Ovary (tissue), 3 donors: ENCODE measurements at regions not wholly inside any gene's neighbourhood (a gene's known extent, or its start where the extent isn't known, plus 50 kb on each side); places are given as distances from the start of the nearest gene placed in this dataset.

Experiments
- POLR2A ChIP-seq: fragments of 450-650 bp; IDR thresholded peaks from one replicate; pipeline ENCODE4 v1.6.1; 2017; ENCODE audit warnings: antibody characterized with exemption, mild to moderate bottlenecking, moderate library complexity
- TF ChIP-seq, protein P1 (sequence below), 3 donors: fragments of 450-650 bp in 2 of 3; fragments of 200-600 bp in 1 of 3; IDR thresholded peaks; one replicate each; pipeline versions ENCODE4 v1.5.1 to v1.8.0; 2016 to 2022; ENCODE audit warnings: antibody characterized with exemption in 3 of 3, mild to moderate bottlenecking in 1 of 3
- donor health status: DM: no; HTN: no; CAD: no.

DNA sequence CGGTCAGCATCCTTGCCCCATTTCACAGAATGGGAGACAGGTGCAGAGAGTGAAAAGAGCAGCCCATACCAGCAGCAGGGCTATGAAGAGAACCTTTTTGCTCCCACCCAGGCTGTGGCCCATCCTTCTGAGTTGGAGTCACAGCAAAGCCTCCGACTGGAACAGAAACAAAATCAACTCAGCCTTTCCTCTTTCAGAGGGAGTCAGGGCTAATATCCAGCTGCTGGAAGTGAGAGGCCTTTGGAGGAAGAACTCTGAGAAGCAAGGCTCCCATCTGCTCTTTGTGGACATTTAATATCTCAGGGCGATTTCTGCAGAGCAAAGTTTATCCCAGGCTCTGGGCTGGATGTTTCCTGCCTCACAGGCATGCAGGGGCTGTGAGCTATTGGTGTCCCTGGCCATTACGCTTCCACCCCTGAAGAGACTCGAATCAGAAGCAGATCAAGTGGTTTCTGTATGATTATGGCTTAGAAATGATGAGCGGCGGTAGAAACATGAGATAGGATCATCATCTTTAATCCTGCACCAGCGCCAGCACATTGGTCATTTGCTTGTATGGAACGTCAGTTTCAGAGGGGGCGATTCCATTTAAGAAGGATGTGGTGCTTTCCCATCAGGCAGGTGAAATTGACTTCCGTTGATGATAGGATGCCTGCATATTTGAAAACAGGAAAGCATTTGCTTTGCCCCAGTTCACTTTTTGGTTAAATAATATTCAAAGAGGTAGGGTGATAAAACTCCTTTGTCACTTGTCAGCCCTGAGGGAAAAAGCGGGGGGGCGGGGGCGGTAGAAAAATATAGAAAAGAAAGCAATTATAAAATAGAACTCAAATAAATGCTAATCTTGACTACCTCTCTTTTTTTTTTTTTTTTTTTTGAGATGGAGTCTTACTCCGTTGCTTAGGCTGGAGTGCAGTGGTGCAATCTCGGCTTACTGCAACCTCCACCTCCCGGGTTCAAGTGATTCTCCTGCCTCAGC lies 152.4 kb downstream of the LRRC30 start:
- TF ChIP-seq, protein P1, sequence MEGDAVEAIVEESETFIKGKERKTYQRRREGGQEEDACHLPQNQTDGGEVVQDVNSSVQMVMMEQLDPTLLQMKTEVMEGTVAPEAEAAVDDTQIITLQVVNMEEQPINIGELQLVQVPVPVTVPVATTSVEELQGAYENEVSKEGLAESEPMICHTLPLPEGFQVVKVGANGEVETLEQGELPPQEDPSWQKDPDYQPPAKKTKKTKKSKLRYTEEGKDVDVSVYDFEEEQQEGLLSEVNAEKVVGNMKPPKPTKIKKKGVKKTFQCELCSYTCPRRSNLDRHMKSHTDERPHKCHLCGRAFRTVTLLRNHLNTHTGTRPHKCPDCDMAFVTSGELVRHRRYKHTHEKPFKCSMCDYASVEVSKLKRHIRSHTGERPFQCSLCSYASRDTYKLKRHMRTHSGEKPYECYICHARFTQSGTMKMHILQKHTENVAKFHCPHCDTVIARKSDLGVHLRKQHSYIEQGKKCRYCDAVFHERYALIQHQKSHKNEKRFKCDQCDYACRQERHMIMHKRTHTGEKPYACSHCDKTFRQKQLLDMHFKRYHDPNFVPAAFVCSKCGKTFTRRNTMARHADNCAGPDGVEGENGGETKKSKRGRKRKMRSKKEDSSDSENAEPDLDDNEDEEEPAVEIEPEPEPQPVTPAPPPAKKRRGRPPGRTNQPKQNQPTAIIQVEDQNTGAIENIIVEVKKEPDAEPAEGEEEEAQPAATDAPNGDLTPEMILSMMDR (IDR thresholded peaks at IDR 0.05): no peak
- no peak for TF ChIP-seq POLR2A
